ENCODE measurements at regions not wholly inside any gene's neighbourhood (a gene's known extent, or its start where the extent isn't known, plus 50 kb on each side); places are given as distances from the start of the nearest gene placed in this dataset.

DNA sequence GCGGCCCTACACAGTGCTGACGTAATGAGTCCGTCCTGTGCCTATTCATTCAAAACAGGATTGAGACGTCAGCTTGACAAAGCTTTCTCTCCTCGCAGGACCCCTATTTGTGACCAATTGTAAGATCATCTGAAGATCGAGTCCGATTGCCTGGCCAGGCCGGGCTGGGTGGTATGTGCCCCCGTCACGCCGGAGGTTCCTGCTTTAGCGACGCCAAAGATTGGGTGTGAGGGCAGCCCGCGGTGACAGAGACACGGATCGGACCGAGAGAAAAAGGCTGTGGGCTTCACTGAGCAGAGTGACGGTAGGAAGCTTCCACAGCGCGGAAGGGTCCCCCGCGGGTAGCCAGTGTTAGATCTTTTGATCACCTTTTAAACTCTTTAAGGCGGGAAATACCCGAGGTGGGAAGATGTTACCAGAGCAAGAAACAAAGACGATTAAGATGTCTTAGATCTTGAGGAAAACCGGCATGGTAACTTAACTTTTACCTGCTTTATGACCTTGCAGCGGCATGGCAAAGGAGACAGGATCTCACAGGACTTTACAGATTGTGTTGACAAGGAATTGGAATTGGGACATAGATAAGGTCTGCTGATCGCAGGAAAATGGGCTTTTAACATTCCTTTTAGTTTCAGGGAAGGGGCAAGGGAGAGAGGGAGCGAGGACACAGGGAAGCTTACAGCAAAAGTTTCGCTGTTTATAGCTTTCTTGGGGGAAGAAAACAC is 220.0 kb downstream of the METTL4 start:
- H3K4me3 ChIP-seq (ENCODE audit: low read length), result peak overlapping the region; percentile 2
- no peak for DNase-seq (ENCODE audit: low read depth)
- TF ChIP-seq, protein P1, sequence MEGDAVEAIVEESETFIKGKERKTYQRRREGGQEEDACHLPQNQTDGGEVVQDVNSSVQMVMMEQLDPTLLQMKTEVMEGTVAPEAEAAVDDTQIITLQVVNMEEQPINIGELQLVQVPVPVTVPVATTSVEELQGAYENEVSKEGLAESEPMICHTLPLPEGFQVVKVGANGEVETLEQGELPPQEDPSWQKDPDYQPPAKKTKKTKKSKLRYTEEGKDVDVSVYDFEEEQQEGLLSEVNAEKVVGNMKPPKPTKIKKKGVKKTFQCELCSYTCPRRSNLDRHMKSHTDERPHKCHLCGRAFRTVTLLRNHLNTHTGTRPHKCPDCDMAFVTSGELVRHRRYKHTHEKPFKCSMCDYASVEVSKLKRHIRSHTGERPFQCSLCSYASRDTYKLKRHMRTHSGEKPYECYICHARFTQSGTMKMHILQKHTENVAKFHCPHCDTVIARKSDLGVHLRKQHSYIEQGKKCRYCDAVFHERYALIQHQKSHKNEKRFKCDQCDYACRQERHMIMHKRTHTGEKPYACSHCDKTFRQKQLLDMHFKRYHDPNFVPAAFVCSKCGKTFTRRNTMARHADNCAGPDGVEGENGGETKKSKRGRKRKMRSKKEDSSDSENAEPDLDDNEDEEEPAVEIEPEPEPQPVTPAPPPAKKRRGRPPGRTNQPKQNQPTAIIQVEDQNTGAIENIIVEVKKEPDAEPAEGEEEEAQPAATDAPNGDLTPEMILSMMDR (IDR thresholded peaks at IDR 0.05; ENCODE audit: insufficient read depth, low read depth, low read length, missing control alignments), result no peak

DNA sequence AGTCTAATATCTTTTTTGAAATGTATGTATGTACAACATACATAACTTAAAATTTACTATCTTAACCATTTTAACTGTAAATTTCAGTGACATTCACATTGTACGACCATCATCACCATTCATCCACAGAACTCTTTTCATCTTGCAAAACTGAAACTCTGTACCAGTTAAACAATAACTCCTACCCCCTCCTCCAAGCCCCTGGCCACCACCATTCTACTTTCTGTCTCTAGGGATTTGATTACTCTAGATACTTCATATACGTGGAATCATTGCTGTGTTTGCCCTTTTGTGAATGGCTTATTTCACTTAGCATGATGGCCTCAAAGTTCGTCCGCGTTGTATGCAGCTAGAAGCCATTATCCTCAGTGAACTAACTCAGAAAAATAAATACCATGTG is 217.0 kb downstream of the METTL4 start:
- H3K4me3 ChIP-seq (ENCODE audit: low read length), result no peak overlapping the region
- DNase-seq (ENCODE audit: low read depth), result no peak
- TF ChIP-seq, protein P1 (IDR thresholded peaks at IDR 0.05; ENCODE audit: insufficient read depth, low read depth, low read length, missing control alignments), result no peak

GRCh38 chr18:2356906-2357305 is 214.4 kb downstream of the METTL4 start:
- DNase-seq (ENCODE audit: low read depth), result no peak
- H3K4me3 ChIP-seq (ENCODE audit: low read length), result no peak overlapping the region
- TF ChIP-seq, protein P1 (IDR thresholded peaks at IDR 0.05; ENCODE audit: insufficient read depth, low read depth, low read length, missing control alignments), result no peak

GRCh38 chr18:2360861-2361260 is 210.4 kb downstream of the METTL4 start:
- TF ChIP-seq, protein P1 (IDR thresholded peaks at IDR 0.05; ENCODE audit: insufficient read depth, low read depth, low read length, missing control alignments), result no peak
- no peak overlapping the region for H3K4me3 ChIP-seq (ENCODE audit: low read length)
- no peak for DNase-seq (ENCODE audit: low read depth)

DNA sequence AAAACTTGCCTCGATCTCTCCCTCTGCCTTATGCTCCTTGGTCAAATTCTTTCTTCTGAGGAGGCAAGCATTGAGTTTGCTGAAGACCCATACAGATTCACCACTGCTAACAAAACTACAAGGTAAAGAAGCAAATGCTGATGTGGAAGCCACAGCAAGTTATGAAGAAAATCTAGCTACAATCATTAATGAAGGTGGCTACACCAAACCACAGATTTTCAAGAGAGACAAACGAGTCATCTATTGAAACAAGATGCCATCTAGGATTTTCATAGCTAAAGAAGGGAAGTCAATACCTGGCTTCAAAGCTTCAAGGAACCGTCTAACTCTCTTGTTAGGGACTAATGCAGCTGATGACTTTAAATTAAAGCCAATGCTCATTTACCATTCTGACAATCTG is 203.2 kb downstream of the METTL4 start:
- TF ChIP-seq, protein P1 (IDR thresholded peaks at IDR 0.05; ENCODE audit: insufficient read depth, low read depth, low read length, missing control alignments), result no peak
- H3K4me3 ChIP-seq (ENCODE audit: low read length), result no peak overlapping the region
- no peak for DNase-seq (ENCODE audit: low read depth)

DNA sequence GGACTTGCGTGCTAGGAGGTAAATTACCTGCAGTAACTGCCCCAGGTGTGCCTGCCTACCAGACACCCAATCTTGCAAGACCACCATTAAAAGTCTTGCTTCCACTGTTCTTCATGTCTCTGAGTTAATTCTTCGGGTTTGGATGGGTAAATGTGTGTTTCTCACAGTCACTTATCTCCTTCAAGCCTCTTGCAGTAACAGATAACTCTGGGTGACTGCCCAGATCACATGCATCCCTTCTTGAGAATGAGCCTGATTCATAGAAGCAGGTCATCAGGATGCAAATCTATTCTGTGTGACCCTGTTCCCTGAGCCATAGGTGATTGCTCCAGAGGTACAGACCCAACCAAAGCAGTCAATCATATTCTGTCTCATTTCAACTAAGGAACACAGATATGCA is 194.6 kb downstream of the METTL4 start:
- no peak for DNase-seq (ENCODE audit: low read depth)
- TF ChIP-seq, protein P1 (IDR thresholded peaks at IDR 0.05; ENCODE audit: insufficient read depth, low read depth, low read length, missing control alignments), result no peak
- no peak overlapping the region for H3K4me3 ChIP-seq (ENCODE audit: low read length)

GRCh38 chr18:2380101-2380500 is 191.2 kb downstream of the METTL4 start:
- DNase-seq (ENCODE audit: low read depth), result no peak
- TF ChIP-seq, protein P1 (IDR thresholded peaks at IDR 0.05; ENCODE audit: insufficient read depth, low read depth, low read length, missing control alignments), result no peak
- H3K4me3 ChIP-seq (ENCODE audit: low read length), result no peak overlapping the region
